Nephron progenitor cell (in vitro differentiated cells): ENCODE measurements at regions not wholly inside any gene's neighbourhood (a gene's known extent, or its start where the extent isn't known, plus 50 kb on each side); places are given as distances from the start of the nearest gene placed in this dataset.

Experiments used
- DNase-seq: peaks from one replicate; pipeline ENCODE4 v3.0.0; 2021
- H3K27ac Mint-ChIP-seq: 2 replicates; pipeline ENCODE4 v1.8.0; 2021; ENCODE audit warnings: mild to moderate bottlenecking, moderate library complexity, mixed read lengths
- H3K27me3 Mint-ChIP-seq: 2 replicates; pipeline ENCODE4 v1.8.0; 2021; ENCODE audit warnings: mild to moderate bottlenecking, low read depth, mixed read lengths; ENCODE audit not compliant: poor library complexity
- H3K36me3 Mint-ChIP-seq: 2 replicates; pipeline ENCODE4 v1.8.0; 2021; ENCODE audit warnings: low read depth, mixed read lengths
- H3K4me1 Mint-ChIP-seq: 2 replicates; pipeline ENCODE4 v1.8.0; 2021; ENCODE audit warnings: mixed read lengths
- H3K4me3 Mint-ChIP-seq: 2 replicates; pipeline ENCODE4 v1.8.0; 2021; ENCODE audit warnings: mild to moderate bottlenecking, moderate library complexity, mixed read lengths
- H3K9me3 Mint-ChIP-seq: 2 replicates; pipeline ENCODE4 v1.8.0; 2021; ENCODE audit warnings: mild to moderate bottlenecking, moderate library complexity, mixed read lengths
- CTCF ChIP-seq: fragments of 200-600 bp; sonication (generic); IDR thresholded peaks from 2 replicates; pipeline ENCODE4 v1.5.0; 2021; ENCODE audit warnings: antibody characterized with exemption

GRCh38 chr11:103556171-103556570 is 446.9 kb downstream of the DYNC2H1 start:
- Mint-ChIP-seq H3K4me1 (peaks cover 3% of the 10 kb centered on the region), H3K4me3 (no peak overlapping the region), H3K36me3 (no peaks in the 10 kb centered on the region), H3K9me3 (no peaks in the 10 kb centered on the region), H3K27me3 (peaks cover 7% of the 10 kb centered on the region), H3K27ac (no peak overlapping the region)
- no peak for TF ChIP-seq CTCF
- DNase-seq = no peak

- H3K36me3 Mint-ChIP-seq = no peaks in the 10 kb centered on the region
- no peak overlapping the region for H3K27ac Mint-ChIP-seq
- H3K27me3 Mint-ChIP-seq = peaks cover 6% of the 10 kb centered on the region
- no peak for TF ChIP-seq CTCF
- no peaks in the 10 kb centered on the region for H3K4me1 Mint-ChIP-seq
- H3K4me3 Mint-ChIP-seq = no peak overlapping the region
- H3K9me3 Mint-ChIP-seq = no peaks in the 10 kb centered on the region
- DNase-seq = no peak
Observed at GRCh38 chr11:103566116-103566515, 456.9 kb downstream of the DYNC2H1 start.

GRCh38 chr11:103581760-103582159 is 454.7 kb upstream of the DDI1 start:
- Mint-ChIP-seq H3K27ac (no peak overlapping the region), H3K9me3 (no peaks in the 10 kb centered on the region), H3K4me3 (no peak overlapping the region), H3K4me1 (no peaks in the 10 kb centered on the region), H3K27me3 (peaks cover 3% of the 10 kb centered on the region), H3K36me3 (no peaks in the 10 kb centered on the region)
- DNase-seq = no peak
- TF ChIP-seq CTCF = no peak

- Mint-ChIP-seq H3K9me3 (no peaks in the 10 kb centered on the region), H3K4me1 (no peaks in the 10 kb centered on the region), H3K4me3 (no peak overlapping the region), H3K27me3 (peaks cover 3% of the 10 kb centered on the region), H3K27ac (no peak overlapping the region), H3K36me3 (no peaks in the 10 kb centered on the region)
- no peak for DNase-seq
- no peak for TF ChIP-seq CTCF
Observed at GRCh38 chr11:103582351-103582909, 454.0 kb upstream of the DDI1 start.

GRCh38 chr11:103584021-103584420 is 452.4 kb upstream of the DDI1 start:
- DNase-seq = no peak
- TF ChIP-seq CTCF = no peak
- H3K36me3 Mint-ChIP-seq = no peaks in the 10 kb centered on the region
- H3K4me3 Mint-ChIP-seq = no peak overlapping the region
- peaks cover 3% of the 10 kb centered on the region for H3K27me3 Mint-ChIP-seq
- H3K27ac Mint-ChIP-seq = no peak overlapping the region
- no peaks in the 10 kb centered on the region for H3K4me1 Mint-ChIP-seq
- no peaks in the 10 kb centered on the region for H3K9me3 Mint-ChIP-seq

- no peaks in the 10 kb centered on the region for H3K36me3 Mint-ChIP-seq
- no peak for TF ChIP-seq CTCF
- H3K4me1 Mint-ChIP-seq = no peaks in the 10 kb centered on the region
- H3K27ac Mint-ChIP-seq = no peak overlapping the region
- no peaks in the 10 kb centered on the region for H3K9me3 Mint-ChIP-seq
- H3K4me3 Mint-ChIP-seq = no peak overlapping the region
- no peak for DNase-seq
- peaks cover 3% of the 10 kb centered on the region for H3K27me3 Mint-ChIP-seq
Observed at GRCh38 chr11:103584720-103585119, 451.7 kb upstream of the DDI1 start.
